ENCODE measurements at regions not wholly inside any gene's neighbourhood (a gene's known extent, or its start where the extent isn't known, plus 50 kb on each side); places are given as distances from the start of the nearest gene placed in this dataset.
"Not testable (repeated sequence)": the region's sequence is repeated elsewhere in the genome, so short reads cannot be mapped to it uniquely, and the experiment has no call there.

- CTCF ChIA-PET: no interaction called here
- Mint-ChIP-seq H3K27ac (no peak overlapping the region), H3K9me3 (ENCODE audit: low read depth) (no peaks in the 10 kb centered on the region), H3K27me3 (no peaks in the 10 kb centered on the region), H3K4me3 (no peak overlapping the region), H3K4me1 (no peaks in the 10 kb centered on the region), H3K36me3 (no peaks in the 10 kb centered on the region)
- no peak for DNase-seq
- ATAC-seq: no peak
Observed at GRCh38 chrX:138929926-138930582, 218.5 kb upstream of the FGF13 start.

GRCh38 chrX:138928737-138929459 lies 217.4 kb upstream of the FGF13 start:
- no peaks in the 10 kb centered on the region for H3K27me3 Mint-ChIP-seq
- no peak overlapping the region for H3K4me3 Mint-ChIP-seq
- H3K36me3 Mint-ChIP-seq: no peaks in the 10 kb centered on the region
- H3K27ac Mint-ChIP-seq: no peak overlapping the region
- H3K4me1 Mint-ChIP-seq: no peaks in the 10 kb centered on the region
- ATAC-seq: no peak
- no peaks in the 10 kb centered on the region for H3K9me3 Mint-ChIP-seq (ENCODE audit: low read depth)
- no peak for DNase-seq
- CTCF ChIA-PET: no interaction called here

GRCh38 chrX:138925330-138925729 lies 213.8 kb upstream of the FGF13 start:
- DNase-seq (no peak), ATAC-seq (no peak)
- CTCF ChIA-PET: no interaction called here
- Mint-ChIP-seq H3K27me3 (no peaks in the 10 kb centered on the region), H3K4me1 (no peaks in the 10 kb centered on the region), H3K9me3 (ENCODE audit: low read depth) (no peaks in the 10 kb centered on the region), H3K4me3 (no peak overlapping the region), H3K36me3 (no peaks in the 10 kb centered on the region), H3K27ac (no peak overlapping the region)

GRCh38 chrX:138923805-138924204 lies 212.3 kb upstream of the FGF13 start:
- Mint-ChIP-seq H3K4me3 (no peak overlapping the region), H3K27ac (no peak overlapping the region), H3K27me3 (no peaks in the 10 kb centered on the region), H3K36me3 (no peaks in the 10 kb centered on the region), H3K9me3 (ENCODE audit: low read depth) (no peaks in the 10 kb centered on the region), H3K4me1 (no peaks in the 10 kb centered on the region)
- DNase-seq: no peak
- ATAC-seq: no peak
- CTCF ChIA-PET: no interaction called here

- DNase-seq (no peak), ATAC-seq (no peak)
- no peaks in the 10 kb centered on the region for H3K36me3 Mint-ChIP-seq
- H3K4me3 Mint-ChIP-seq: no peak overlapping the region
- CTCF ChIA-PET: no interaction called here
- H3K27ac Mint-ChIP-seq: no peak overlapping the region
- H3K4me1 Mint-ChIP-seq: no peaks in the 10 kb centered on the region
- no peaks in the 10 kb centered on the region for H3K9me3 Mint-ChIP-seq (ENCODE audit: low read depth)
- H3K27me3 Mint-ChIP-seq: no peaks in the 10 kb centered on the region
Observed at GRCh38 chrX:138921031-138921430, 209.5 kb upstream of the FGF13 start.

- no peak for DNase-seq
- H3K9me3 Mint-ChIP-seq (ENCODE audit: low read depth): no peaks in the 10 kb centered on the region
- no peaks in the 10 kb centered on the region for H3K27me3 Mint-ChIP-seq
- H3K27ac Mint-ChIP-seq: no peak overlapping the region
- no peak for ATAC-seq
- H3K36me3 Mint-ChIP-seq: no peaks in the 10 kb centered on the region
- CTCF ChIA-PET: no interaction called here
- no peaks in the 10 kb centered on the region for H3K4me1 Mint-ChIP-seq
- H3K4me3 Mint-ChIP-seq: no peak overlapping the region
Observed at GRCh38 chrX:138917781-138918180, 206.3 kb upstream of the FGF13 start.

- DNase-seq (no peak), ATAC-seq (no peak)
- no peak overlapping the region for H3K4me3 Mint-ChIP-seq
- CTCF ChIA-PET: no interaction called here
- H3K27me3 Mint-ChIP-seq: no peaks in the 10 kb centered on the region
- H3K27ac Mint-ChIP-seq: no peak overlapping the region
- no peaks in the 10 kb centered on the region for H3K9me3 Mint-ChIP-seq (ENCODE audit: low read depth)
- H3K36me3 Mint-ChIP-seq: no peaks in the 10 kb centered on the region
- H3K4me1 Mint-ChIP-seq: no peaks in the 10 kb centered on the region
Observed at GRCh38 chrX:138914767-138915166, 203.2 kb upstream of the FGF13 start.

GRCh38 chrX:138908577-138908976 lies 197.1 kb upstream of the FGF13 start:
- Mint-ChIP-seq H3K27me3 (no peaks in the 10 kb centered on the region), H3K9me3 (ENCODE audit: low read depth) (no peaks in the 10 kb centered on the region), H3K4me1 (no peaks in the 10 kb centered on the region), H3K27ac (no peak overlapping the region), H3K36me3 (no peaks in the 10 kb centered on the region), H3K4me3 (no peak overlapping the region)
- DNase-seq (no peak), ATAC-seq (no peak)
- CTCF ChIA-PET: no interaction called here

- CTCF ChIA-PET: no interaction called here
- ATAC-seq (no peak), DNase-seq (no peak)
- Mint-ChIP-seq H3K4me3 (no peak overlapping the region), H3K27ac (no peak overlapping the region), H3K27me3 (no peaks in the 10 kb centered on the region), H3K36me3 (no peaks in the 10 kb centered on the region), H3K9me3 (ENCODE audit: low read depth) (no peaks in the 10 kb centered on the region), H3K4me1 (no peaks in the 10 kb centered on the region)
Observed at GRCh38 chrX:138897621-138898492, 186.3 kb upstream of the FGF13 start.

GRCh38 chrX:138890491-138890890 lies 179.0 kb upstream of the FGF13 start:
- CTCF ChIA-PET: no interaction called here
- Mint-ChIP-seq H3K27ac (no peak overlapping the region), H3K4me3 (no peak overlapping the region), H3K9me3 (ENCODE audit: low read depth) (no peaks in the 10 kb centered on the region), H3K36me3 (no peaks in the 10 kb centered on the region), H3K27me3 (no peaks in the 10 kb centered on the region), H3K4me1 (no peaks in the 10 kb centered on the region)
- ATAC-seq (no peak), DNase-seq (no peak)

GRCh38 chrX:138889149-138889548 lies 177.6 kb upstream of the FGF13 start:
- CTCF ChIA-PET: no interaction called here
- Mint-ChIP-seq H3K36me3 (no peaks in the 10 kb centered on the region), H3K27me3 (no peaks in the 10 kb centered on the region), H3K4me1 (no peaks in the 10 kb centered on the region), H3K27ac (no peak overlapping the region), H3K4me3 (no peak overlapping the region), H3K9me3 (ENCODE audit: low read depth) (no peaks in the 10 kb centered on the region)
- DNase-seq (no peak), ATAC-seq (no peak)

- Mint-ChIP-seq H3K36me3 (no peaks in the 10 kb centered on the region), H3K27ac (no peak overlapping the region), H3K27me3 (no peaks in the 10 kb centered on the region), H3K9me3 (ENCODE audit: low read depth) (no peaks in the 10 kb centered on the region), H3K4me1 (no peaks in the 10 kb centered on the region), H3K4me3 (no peak overlapping the region)
- CTCF ChIA-PET: no interaction called here
- ATAC-seq (no peak), DNase-seq (no peak)
Observed at GRCh38 chrX:138886769-138887168, 175.3 kb upstream of the FGF13 start.

GRCh38 chrX:138885886-138886285 lies 174.4 kb upstream of the FGF13 start:
- no peaks in the 10 kb centered on the region for H3K4me1 Mint-ChIP-seq
- H3K9me3 Mint-ChIP-seq (ENCODE audit: low read depth): no peaks in the 10 kb centered on the region
- H3K27ac Mint-ChIP-seq: no peak overlapping the region
- H3K36me3 Mint-ChIP-seq: no peaks in the 10 kb centered on the region
- no peak for ATAC-seq
- no peaks in the 10 kb centered on the region for H3K27me3 Mint-ChIP-seq
- H3K4me3 Mint-ChIP-seq: no peak overlapping the region
- no peak for DNase-seq
- CTCF ChIA-PET: no interaction called here

- CTCF ChIA-PET; H3K4me3 Mint-ChIP-seq; H3K9me3 Mint-ChIP-seq (ENCODE audit: low read depth); DNase-seq; H3K4me1 Mint-ChIP-seq; H3K27me3 Mint-ChIP-seq; ATAC-seq; H3K36me3 Mint-ChIP-seq; H3K27ac Mint-ChIP-seq: not testable (repeated sequence)
Observed at GRCh38 chrX:138880293-138880692, 168.8 kb upstream of the FGF13 start.

Measured in activated CD8-positive, alpha-beta memory T cell treated with anti-CD3 and anti-CD28 coated beads, Interleukin-2, amount 10 ng/mL, durations not matched to agents 7 days and 5 days (primary cell).